A549 (cell line): ENCODE measurements at regions not wholly inside any gene's neighbourhood (a gene's known extent, or its start where the extent isn't known, plus 50 kb on each side); places are given as distances from the start of the nearest gene placed in this dataset.

Experiments
- ATAC-seq, 2 experiments: fragments of 200-7000 bp in 1 of 2; fragments of >200 bp in 1 of 2; cut with Nextera tagmentation in 1 of 2; cut with Tn5 transposase in 1 of 2; 3 replicates each; pipeline versions ENCODE4 v1.8.0 to v1.9.1; 2018 to 2020; ENCODE audit warnings: mild to moderate bottlenecking in 1 of 2, moderate library complexity in 1 of 2
- CTCF ChIA-PET: fragments of 300-600 bp; sonication (Branson Sonifier 250); formaldehyde crosslinking; extraction: SDS; loops from one replicate; lab custom pipeline; 2021; ENCODE audit warnings: antibody characterized with exemption, inconsistent platforms; lab: Yijun Ruan, JAX
- POLR2A ChIA-PET: fragments of 350-600 bp; formaldehyde crosslinking; extraction: SDS; loops from one replicate; lab custom pipeline; 2021; ENCODE audit warnings: antibody characterized with exemption, inconsistent platforms; lab: Yijun Ruan, JAX
- DNase-seq, 2 experiments: peaks; one replicate each; pipeline versions ENCODE4 v3.0.0 to v3.0.0-alpha.2; 2011 to 2016; ENCODE audit warnings: low read depth in 1 of 2, low spot score in 1 of 2
- FAIRE-seq: peaks from 2 replicates; lab custom pipeline; 2011; peaks lifted over from hg19 to GRCh38; lab: Jason Lieb, UNC
- H3K27ac ChIP-seq, 2 experiments: fragments of >200 bp; sonication (Bioruptor Twin); formaldehyde crosslinking; 3 replicates each; pipeline ENCODE4 v1.5.1; 2016 to 2017
- H3K4me1 ChIP-seq: fragments of >200 bp; sonication (Bioruptor Twin); formaldehyde crosslinking; 3 replicates; pipeline ENCODE4 v1.6.1; 2016
- H3K4me2 ChIP-seq: fragments of >200 bp; sonication (Bioruptor Twin); formaldehyde crosslinking; 3 replicates; pipeline ENCODE4 v1.6.1; 2016
- H3K4me3 ChIP-seq: fragments of >200 bp; sonication (Bioruptor Twin); formaldehyde crosslinking; 3 replicates; pipeline ENCODE4 v1.5.1; 2016
- H3K9me3 ChIP-seq: fragments of >200 bp; sonication (Bioruptor Twin); formaldehyde crosslinking; 3 replicates; pipeline ENCODE4 v1.6.1; 2016
- BCL3 ChIP-seq: fragments of >200 bp; sonication (Bioruptor Twin); formaldehyde crosslinking; IDR thresholded peaks from 3 replicates; pipeline ENCODE4 v1.6.1; 2016
- BHLHE40 ChIP-seq: IDR thresholded peaks from 2 replicates; pipeline ENCODE4 v1.6.1; 2012; ENCODE audit warnings: low read depth, low read length, inconsistent platforms
- CHD2 ChIP-seq: fragments of 150-350 bp; IDR thresholded peaks from 2 replicates; pipeline ENCODE4 v1.6.1; 2014; ENCODE audit warnings: low read length; ENCODE audit not compliant: partially characterized antibody
- E2F6 ChIP-seq: IDR thresholded peaks from 2 replicates; pipeline ENCODE4 v1.6.1; 2012; ENCODE audit warnings: low read depth, borderline replicate concordance
- EHF ChIP-seq: fragments of 250-450 bp; sonication (Bioruptor Pico); IDR thresholded peaks from 2 replicates; pipeline ENCODE4 v1.5.0; 2020; ENCODE audit warnings: mild to moderate bottlenecking
- EHMT2 ChIP-seq: fragments of 200-600 bp; sonication (generic); IDR thresholded peaks from 2 replicates; pipeline ENCODE4 v1.6.1; 2016; ENCODE audit warnings: antibody characterized with exemption, low read depth, mild to moderate bottlenecking, moderate library complexity
- ELK1 ChIP-seq: fragments of 150-350 bp; IDR thresholded peaks from 2 replicates; pipeline ENCODE4 v1.6.1; 2014; ENCODE audit warnings: low read depth, mild to moderate bottlenecking, low read length
- FOSB ChIP-seq: fragments of 250-450 bp; sonication (Bioruptor Pico); IDR thresholded peaks from 2 replicates; pipeline ENCODE4 v1.5.0; 2020; ENCODE audit warnings: mild to moderate bottlenecking, moderate library complexity
- FOXS1 ChIP-seq: fragments of 250-450 bp; sonication (Bioruptor Pico); IDR thresholded peaks from 2 replicates; pipeline ENCODE4 v1.5.0; 2020; ENCODE audit warnings: mild to moderate bottlenecking, moderate library complexity
- JUN ChIP-seq, 2 experiments: fragments of >200 bp; sonication (Bioruptor Twin); formaldehyde crosslinking; IDR thresholded peaks; 2 replicates in 1 of 2; 3 replicates in 1 of 2; pipeline ENCODE4 v1.6.1; 2016 to 2017
- JUNB ChIP-seq: fragments of >200 bp; sonication (Bioruptor Twin); formaldehyde crosslinking; IDR thresholded peaks from 2 replicates; pipeline ENCODE4 v1.6.1; 2016
- MAZ ChIP-seq: fragments of 150-350 bp; IDR thresholded peaks from 2 replicates; pipeline ENCODE4 v1.6.1; 2014; ENCODE audit warnings: antibody characterized with exemption, low read depth, low read length, borderline replicate concordance
- NFE2L2 ChIP-seq: fragments of 150-350 bp; conservative IDR thresholded peaks from 2 replicates; pipeline ENCODE4 v1.6.1; 2014; ENCODE audit warnings: low read length
- NPAS2 ChIP-seq: fragments of 250-450 bp; sonication (Bioruptor Pico); IDR thresholded peaks from 2 replicates; pipeline ENCODE4 v1.8.0; 2022; ENCODE audit warnings: mild to moderate bottlenecking, moderate library complexity, borderline replicate concordance
- NR3C1 ChIP-seq: fragments of >200 bp; sonication (Bioruptor Twin); formaldehyde crosslinking; IDR thresholded peaks from 3 replicates; pipeline ENCODE4 v1.6.1; 2017
- REST ChIP-seq: fragments of 200-600 bp; sonication (generic); IDR thresholded peaks from 2 replicates; pipeline ENCODE4 v1.6.1; 2016; ENCODE audit warnings: antibody characterized with exemption, mild to moderate bottlenecking, moderate library complexity
- TFCP2L1 ChIP-seq: fragments of 250-450 bp; sonication (Bioruptor Pico); IDR thresholded peaks from 2 replicates; pipeline ENCODE4 v1.5.0; 2021; ENCODE audit warnings: mild to moderate bottlenecking
- TP53 ChIP-seq: fragments of 250-450 bp; sonication (Bioruptor Pico); IDR thresholded peaks from 2 replicates; pipeline ENCODE4 v1.5.0; 2021; ENCODE audit warnings: mild to moderate bottlenecking, moderate library complexity
- ZC3H11A ChIP-seq: fragments of 450-650 bp; IDR thresholded peaks from 2 replicates; pipeline ENCODE4 v1.6.1; 2014; ENCODE audit warnings: antibody characterized with exemption, mild to moderate bottlenecking
- WGBS: methylation state at CpG from one replicate; pipeline ENCODE4 v1.1.6; 2017; ENCODE audit errors: missing lambda C conversion rate; 5-methylcytosine and 5-hydroxymethylcytosine counted together

- FAIRE-seq, result no peak
Observed at GRCh38 chr20:48176139-48176538, 390.9 kb upstream of the SULF2 start.

GRCh38 chr20:48175261-48175660 lies 390.0 kb upstream of the SULF2 start:
- H3K4me2 ChIP-seq, result no peak overlapping the region
- WGBS, result 82% methylated on average over 6 of the region's 6 CpGs
- no peak overlapping the region for H3K27ac ChIP-seq
- ATAC-seq, result no peak
- no peak for DNase-seq
- CTCF ChIA-PET, result no interaction called here
- TF ChIP-seq BHLHE40, result no peak
- TF ChIP-seq, all 56 proteins: peak for 0
- no peak for FAIRE-seq
- H3K4me1 ChIP-seq, result peaks cover 8% of the 10 kb centered on the region
- H3K9me3 ChIP-seq, result peaks cover 5% of the 10 kb centered on the region; the same call in 1 of the 3 replicates
- H3K4me3 ChIP-seq, result no peak overlapping the region
- POLR2A ChIA-PET, result no interaction called here

More at GRCh38 chr20:48176139-48176538, 390.9 kb upstream of the SULF2 start:
- DNase-seq (no peak), ATAC-seq (no peak)
- ChIA-PET POLR2A (no interaction called here), CTCF (interaction anchor here (1.4 kb wide), 1 partner anchor 9 kb away, joined by 4 read pairs; no protein-coding TSS in a partner anchor)
- Histone ChIP-seq H3K4me3 (no peak overlapping the region), H3K4me2 (no peak overlapping the region), H3K9me3 (peaks cover 6% of the 10 kb centered on the region; the same call in 1 of the 3 replicates), H3K27ac (no peak overlapping the region), H3K4me1 (peaks cover 17% of the 10 kb centered on the region)
- TF ChIP-seq JUNB, result no peak
- TF ChIP-seq NPAS2, result no peak
- no peak for TF ChIP-seq E2F6
- TF ChIP-seq REST, result no peak
- TF ChIP-seq FOSB (CRISPR knock-in tag), result no peak
- no peak for TF ChIP-seq MAZ
- no peak for TF ChIP-seq NFE2L2
- no peak for TF ChIP-seq EHF (CRISPR knock-in tag)
- no peak for TF ChIP-seq ZC3H11A
- TF ChIP-seq ELK1, result no peak
- no peak for TF ChIP-seq TP53 (CRISPR knock-in tag)
- TF ChIP-seq TFCP2L1, result no peak
- no peak for TF ChIP-seq NR3C1
- TF ChIP-seq JUN (IDR thresholded peaks at IDR 0.05), result no peak
- TF ChIP-seq BCL3, result no peak
- TF ChIP-seq FOXS1 (CRISPR knock-in tag), result no peak
- no peak for TF ChIP-seq CHD2
- TF ChIP-seq EHMT2, result no peak
- 74% methylated on average over 8 of the region's 8 CpGs for WGBS
